ENCODE measurements at regions not wholly inside any gene's neighbourhood (a gene's known extent, or its start where the extent isn't known, plus 50 kb on each side); places are given as distances from the start of the nearest gene placed in this dataset.

GRCh38 chr1:118335331-118335732, 150.3 kb upstream of the SPAG17 start:
- Histone ChIP-seq H3K9ac (ENCODE audit: control insufficient read depth, extremely low read depth, insufficient read depth, low read length) (no peak overlapping the region), H3K4me2 (ENCODE audit: control insufficient read depth, extremely low read depth, insufficient read depth, low read depth, low read length) (no peak overlapping the region), H3K27ac (ENCODE audit: control insufficient read depth, insufficient read depth, low read length) (peak overlapping the region; percentile 1), H3K9me3 (ENCODE audit: control insufficient read depth, low read depth, low read length) (no peaks in the 10 kb centered on the region), H3K27me3 (ENCODE audit: control insufficient read depth, extremely low read depth, insufficient read depth, low read length) (no peaks in the 10 kb centered on the region), H3K36me3 (ENCODE audit: control insufficient read depth in 2 of 2, extremely low read depth in 1 of 2, insufficient read depth in 2 of 2, low read length in 2 of 2) (no peaks in the 10 kb centered on the region), H3K9me1 (ENCODE audit: control insufficient read depth, extremely low read depth, insufficient read depth, low read length) (no peaks in the 10 kb centered on the region), H3K4me3 (ENCODE audit: control insufficient read depth in 2 of 3, extremely low read depth in 1 of 3, insufficient read depth in 2 of 3, low read depth in 1 of 3, low read length in 3 of 3) (no peak overlapping the region), H3K79me2 (ENCODE audit: control insufficient read depth, insufficient read depth, low read length) (no peaks in the 10 kb centered on the region), H4K20me1 (ENCODE audit: control insufficient read depth, extremely low read depth, insufficient read depth, low read length) (no peaks in the 10 kb centered on the region), H2AFZ (ENCODE audit: control insufficient read depth, low read length) (no peak overlapping the region), H3K4me1 (ENCODE audit: control insufficient read depth, extremely low read depth, insufficient read depth, low read length) (peaks cover 50% of the 10 kb centered on the region)
- DNase-seq (ENCODE audit: low read depth, low spot score) (peak; percentile 69), FAIRE-seq (peak; percentile 39)
- TF ChIP-seq CTCF (optimal IDR thresholded peaks at IDR 0.05 in 1 of 3, IDR thresholded peaks at IDR 0.05 in 1 of 3, conservative IDR thresholded peaks at IDR 0.05 in 1 of 3; ENCODE audit: extremely low read depth in 1 of 3, insufficient read depth in 2 of 3, low read length in 3 of 3) (no peak), EZH2 (IDR thresholded peaks at IDR 0.05; ENCODE audit: low read length) (no peak)
- dilution Hi-C loops (cut with MboI; ENCODE audit: extremely low pct_ligation_motif_present, low sequenced_read_pairs): no loop called here

- Histone ChIP-seq H4K20me1 (ENCODE audit: control insufficient read depth, extremely low read depth, insufficient read depth, low read length) (no peaks in the 10 kb centered on the region), H3K4me2 (ENCODE audit: control insufficient read depth, extremely low read depth, insufficient read depth, low read depth, low read length) (no peak overlapping the region), H3K79me2 (ENCODE audit: control insufficient read depth, insufficient read depth, low read length) (no peaks in the 10 kb centered on the region), H3K9ac (ENCODE audit: control insufficient read depth, extremely low read depth, insufficient read depth, low read length) (no peak overlapping the region), H3K4me1 (ENCODE audit: control insufficient read depth, extremely low read depth, insufficient read depth, low read length) (peaks cover 42% of the 10 kb centered on the region), H3K9me1 (ENCODE audit: control insufficient read depth, extremely low read depth, insufficient read depth, low read length) (no peaks in the 10 kb centered on the region), H3K27ac (ENCODE audit: control insufficient read depth, insufficient read depth, low read length) (no peak overlapping the region), H3K9me3 (ENCODE audit: control insufficient read depth, low read depth, low read length) (no peaks in the 10 kb centered on the region), H2AFZ (ENCODE audit: control insufficient read depth, low read length) (no peak overlapping the region), H3K36me3 (ENCODE audit: control insufficient read depth in 2 of 2, extremely low read depth in 1 of 2, insufficient read depth in 2 of 2, low read length in 2 of 2) (no peaks in the 10 kb centered on the region), H3K4me3 (ENCODE audit: control insufficient read depth in 2 of 3, extremely low read depth in 1 of 3, insufficient read depth in 2 of 3, low read depth in 1 of 3, low read length in 3 of 3) (no peak overlapping the region), H3K27me3 (ENCODE audit: control insufficient read depth, extremely low read depth, insufficient read depth, low read length) (no peaks in the 10 kb centered on the region)
- DNase-seq (ENCODE audit: low read depth, low spot score) (no peak), FAIRE-seq (no peak)
- TF ChIP-seq EZH2 (IDR thresholded peaks at IDR 0.05; ENCODE audit: low read length): no peak
- TF ChIP-seq CTCF (optimal IDR thresholded peaks at IDR 0.05 in 1 of 3, IDR thresholded peaks at IDR 0.05 in 1 of 3, conservative IDR thresholded peaks at IDR 0.05 in 1 of 3; ENCODE audit: extremely low read depth in 1 of 3, insufficient read depth in 2 of 3, low read length in 3 of 3): no peak
- dilution Hi-C loops (cut with MboI; ENCODE audit: extremely low pct_ligation_motif_present, low sequenced_read_pairs): no loop called here
Measured at GRCh38 chr1:118334506-118334905, 149.5 kb upstream of the SPAG17 start.
